ENCODE measurements at regions not wholly inside any gene's neighbourhood (a gene's known extent, or its start where the extent isn't known, plus 50 kb on each side); places are given as distances from the start of the nearest gene placed in this dataset.

GRCh38 chr12:23099104-23099503, 474.1 kb downstream of the ETNK1 start:
- DNase-seq (ENCODE audit: low read depth in 1 of 2, low spot score in 1 of 2), result no peak

GRCh38 chr12:23099604-23100003, 474.6 kb downstream of the ETNK1 start:
- H3K27ac ChIP-seq, result no peak overlapping the region
- H3K4me3 ChIP-seq, result no peak overlapping the region
- FAIRE-seq (no peak), ATAC-seq (no peak), DNase-seq (ENCODE audit: low read depth in 1 of 2, low spot score in 1 of 2) (no peak)
- H3K9me3 ChIP-seq, result no peaks in the 10 kb centered on the region
- ChIA-PET CTCF (no interaction called here), POLR2A (no interaction called here)
- TF ChIP-seq MAX (IDR thresholded peaks at IDR 0.05) (no peak), KDM5A (IDR thresholded peaks at IDR 0.05) (no peak), CEBPB (IDR thresholded peaks at IDR 0.05) (no peak)
- H3K4me2 ChIP-seq, result no peak overlapping the region
- H3K4me1 ChIP-seq, result no peaks in the 10 kb centered on the region

More at GRCh38 chr12:23099104-23099503, 474.1 kb downstream of the ETNK1 start:
- FAIRE-seq, result no peak
- ChIA-PET CTCF (no interaction called here), POLR2A (no interaction called here)
- H3K4me2 ChIP-seq, result no peak overlapping the region
- no peaks in the 10 kb centered on the region for H3K4me1 ChIP-seq
- TF ChIP-seq PBX3 (IDR thresholded peaks at IDR 0.05), result no peak
- TF ChIP-seq NR3C1 (IDR thresholded peaks at IDR 0.05), result no peak
- TF ChIP-seq USF2 (IDR thresholded peaks at IDR 0.05), result no peak
- no peak for TF ChIP-seq KDM5A (IDR thresholded peaks at IDR 0.05)
- TF ChIP-seq TP53 (CRISPR knock-in tag; IDR thresholded peaks at IDR 0.05), result no peak
- TF ChIP-seq E2F6 (IDR thresholded peaks at IDR 0.05; ENCODE audit: borderline replicate concordance, low read depth), result no peak
- no peak for TF ChIP-seq MAFK (IDR thresholded peaks at IDR 0.05; ENCODE audit: partially characterized antibody)
- TF ChIP-seq POLR2A (IDR thresholded peaks at IDR 0.05; ENCODE audit: low read length), result no peak
- TF ChIP-seq ATOH8 (CRISPR knock-in tag; IDR thresholded peaks at IDR 0.05; ENCODE audit: low read depth), result no peak
- no peak for TF ChIP-seq POLR2AphosphoS2 (conservative IDR thresholded peaks at IDR 0.05; ENCODE audit: low read length)
- TF ChIP-seq PHF8 (IDR thresholded peaks at IDR 0.05; ENCODE audit: borderline replicate concordance, low read depth), result no peak
- no peak for TF ChIP-seq HDAC2 (IDR thresholded peaks at IDR 0.05)
- TF ChIP-seq GATA3 (IDR thresholded peaks at IDR 0.05; ENCODE audit: borderline replicate concordance), result no peak
- TF ChIP-seq RAD21 (conservative IDR thresholded peaks at IDR 0.05 in 1 of 2, IDR thresholded peaks at IDR 0.05 in 1 of 2), result no peak
- TF ChIP-seq CHD2 (IDR thresholded peaks at IDR 0.05; ENCODE audit: low read length, partially characterized antibody), result no peak
- TF ChIP-seq CHD4 (IDR thresholded peaks at IDR 0.05; ENCODE audit: borderline replicate concordance), result no peak
- TF ChIP-seq TFCP2L1 (CRISPR knock-in tag; IDR thresholded peaks at IDR 0.05), result no peak
- TF ChIP-seq HOXB13 (CRISPR knock-in tag; IDR thresholded peaks at IDR 0.05; ENCODE audit: low read depth), result no peak
- no peak for TF ChIP-seq EP300 (IDR thresholded peaks at IDR 0.05)
- no peak for TF ChIP-seq JUN (IDR thresholded peaks at IDR 0.05)
- H3K4me3 ChIP-seq, result no peak overlapping the region
- H3K9me3 ChIP-seq, result no peaks in the 10 kb centered on the region
- ATAC-seq, result no peak
- no peak overlapping the region for H3K27ac ChIP-seq
- 2% methylated on average over 5 of the region's 5 CpGs for WGBS (ENCODE audit: missing lambda C conversion rate)

GRCh38 chr12:23108957-23109356, 484.0 kb downstream of the ETNK1 start:
- POLR2A ChIA-PET, result no interaction called here
- H3K4me1 ChIP-seq, result no peaks in the 10 kb centered on the region
- FAIRE-seq, result no peak
- TF ChIP-seq ELK1 (IDR thresholded peaks at IDR 0.05; ENCODE audit: low read depth, low read length), result no peak
- no peak for TF ChIP-seq MYC (IDR thresholded peaks at IDR 0.05; ENCODE audit: borderline replicate concordance, low read length)
- no peak for TF ChIP-seq HES2 (IDR thresholded peaks at IDR 0.05)
- no peak for TF ChIP-seq PHF8 (IDR thresholded peaks at IDR 0.05; ENCODE audit: borderline replicate concordance, low read depth)
- no peak for TF ChIP-seq CTCF (IDR thresholded peaks at IDR 0.05)
- TF ChIP-seq ZC3H11A (IDR thresholded peaks at IDR 0.05), result no peak
- TF ChIP-seq HOXB13 (CRISPR knock-in tag; IDR thresholded peaks at IDR 0.05; ENCODE audit: low read depth), result no peak
- no peak for TF ChIP-seq MAFK (IDR thresholded peaks at IDR 0.05; ENCODE audit: partially characterized antibody)
- TF ChIP-seq SREBF2 (IDR thresholded peaks at IDR 0.05), result no peak
- TF ChIP-seq GATA3 (IDR thresholded peaks at IDR 0.05; ENCODE audit: borderline replicate concordance), result no peak
- TF ChIP-seq RNF2 (IDR thresholded peaks at IDR 0.05; ENCODE audit: borderline replicate concordance, low read depth), result no peak

More at GRCh38 chr12:23108957-23109356, 484.0 kb downstream of the ETNK1 start:
- CTCF ChIA-PET, result interaction anchor here (0.8 kb wide), 1 partner anchor 136 kb away, joined by 3 read pairs; no protein-coding TSS in a partner anchor
- Histone ChIP-seq H3K27ac (no peak overlapping the region), H3K4me2 (no peak overlapping the region), H3K9me3 (no peaks in the 10 kb centered on the region), H3K4me3 (no peak overlapping the region)
- WGBS (ENCODE audit: missing lambda C conversion rate), result 6% methylated on average over 4 of the region's 4 CpGs
- DNase-seq (ENCODE audit: low read depth in 1 of 2, low spot score in 1 of 2), result no peak
- no peak for ATAC-seq

Measured in A549 (cell line).